Testis (tissue), 2 donors: ENCODE measurements at regions not wholly inside any gene's neighbourhood (a gene's known extent, or its start where the extent isn't known, plus 50 kb on each side); places are given as distances from the start of the nearest gene placed in this dataset.

Experiments used
- CTCF ChIP-seq, 3 experiments: fragments of 450-650 bp in 2 of 3; fragments of 200-600 bp in 1 of 3; sonication (generic) in 1 of 3; IDR thresholded peaks; one replicate each; pipeline ENCODE4 v1.5.1; 2016 to 2019; ENCODE audit warnings: antibody characterized with exemption in 3 of 3, mild to moderate bottlenecking in 2 of 3, moderate library complexity in 1 of 3
- POLR2A ChIP-seq: fragments of 450-650 bp; IDR thresholded peaks from one replicate; pipeline ENCODE4 v1.6.1; 2017; ENCODE audit warnings: antibody characterized with exemption, mild to moderate bottlenecking, moderate library complexity

GRCh38 chr10:90381468-90381867 lies 476.4 kb downstream of the HTR7 start:
- TF ChIP-seq POLR2A (no peak), CTCF (IDR thresholded peaks at IDR 0.05) (no peak)
